ENCODE measurements at regions not wholly inside any gene's neighbourhood (a gene's known extent, or its start where the extent isn't known, plus 50 kb on each side); places are given as distances from the start of the nearest gene placed in this dataset.
"Not testable (repeated sequence)": the region's sequence is repeated elsewhere in the genome, so short reads cannot be mapped to it uniquely, and the experiment has no call there.

DNA sequence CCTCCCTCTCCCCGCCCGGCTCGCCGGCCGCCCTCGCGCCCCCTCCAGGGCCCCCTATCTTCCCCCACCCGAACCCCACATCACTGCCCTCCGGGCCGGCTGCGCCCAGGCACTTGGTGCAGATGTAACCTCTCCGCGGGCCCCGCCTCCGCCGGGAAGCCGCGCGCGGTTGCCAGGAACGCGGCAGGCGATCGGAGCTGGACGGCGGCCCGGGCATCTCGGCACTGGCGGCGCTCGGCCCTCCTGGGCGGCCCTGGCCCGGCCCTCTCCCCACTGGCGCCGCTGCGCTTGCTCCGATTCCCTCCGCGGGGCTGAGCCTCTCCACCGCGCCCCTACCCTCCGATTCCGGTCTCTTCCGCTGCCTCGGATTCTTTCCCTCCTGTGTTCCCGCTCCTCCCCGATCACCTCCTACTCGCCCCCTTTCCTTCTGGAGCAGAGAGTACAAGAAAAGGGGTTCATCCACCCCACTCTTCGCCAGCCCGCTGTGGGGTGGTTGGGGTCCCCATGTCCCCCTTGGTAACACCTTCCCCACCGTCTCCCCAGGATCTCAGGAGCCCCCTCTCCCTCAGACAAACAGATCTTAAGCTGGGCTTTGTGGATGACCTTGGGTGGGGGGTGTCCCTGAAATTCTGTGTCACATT is 70.6 kb downstream of the C9orf50 start:
- TF ChIP-seq, protein P1, sequence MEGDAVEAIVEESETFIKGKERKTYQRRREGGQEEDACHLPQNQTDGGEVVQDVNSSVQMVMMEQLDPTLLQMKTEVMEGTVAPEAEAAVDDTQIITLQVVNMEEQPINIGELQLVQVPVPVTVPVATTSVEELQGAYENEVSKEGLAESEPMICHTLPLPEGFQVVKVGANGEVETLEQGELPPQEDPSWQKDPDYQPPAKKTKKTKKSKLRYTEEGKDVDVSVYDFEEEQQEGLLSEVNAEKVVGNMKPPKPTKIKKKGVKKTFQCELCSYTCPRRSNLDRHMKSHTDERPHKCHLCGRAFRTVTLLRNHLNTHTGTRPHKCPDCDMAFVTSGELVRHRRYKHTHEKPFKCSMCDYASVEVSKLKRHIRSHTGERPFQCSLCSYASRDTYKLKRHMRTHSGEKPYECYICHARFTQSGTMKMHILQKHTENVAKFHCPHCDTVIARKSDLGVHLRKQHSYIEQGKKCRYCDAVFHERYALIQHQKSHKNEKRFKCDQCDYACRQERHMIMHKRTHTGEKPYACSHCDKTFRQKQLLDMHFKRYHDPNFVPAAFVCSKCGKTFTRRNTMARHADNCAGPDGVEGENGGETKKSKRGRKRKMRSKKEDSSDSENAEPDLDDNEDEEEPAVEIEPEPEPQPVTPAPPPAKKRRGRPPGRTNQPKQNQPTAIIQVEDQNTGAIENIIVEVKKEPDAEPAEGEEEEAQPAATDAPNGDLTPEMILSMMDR (IDR thresholded peaks at IDR 0.05; ENCODE audit: low read depth, low read length, missing control alignments): no peak
- H3K4me3 ChIP-seq (replicated peaks; ENCODE audit: low read depth, low read length): peak overlapping the region; percentile 44
- DNase-seq (ENCODE audit: extremely low read depth, low read depth): no peak

DNA sequence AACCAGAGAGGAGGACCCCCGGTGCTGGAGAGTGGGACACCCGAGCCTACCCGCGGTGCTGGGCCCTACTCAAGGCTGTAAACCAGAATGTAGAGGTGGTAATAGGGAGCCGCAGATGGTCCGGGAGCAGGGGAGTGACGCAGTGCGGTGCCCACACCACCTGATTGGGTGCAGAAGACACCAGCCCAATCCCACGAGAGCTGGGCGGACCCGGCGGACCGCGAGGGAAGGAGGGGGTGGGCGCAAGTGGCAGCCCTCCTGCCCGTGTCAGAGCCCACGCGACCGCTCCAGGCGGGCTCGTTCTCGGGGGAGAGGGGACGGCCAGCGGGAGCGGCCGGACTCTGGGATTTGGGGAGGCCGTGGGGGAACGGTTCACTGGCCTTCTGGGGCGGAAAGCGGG is 71.2 kb downstream of the C9orf50 start:
- peak overlapping the region; percentile 44 for H3K4me3 ChIP-seq (replicated peaks; ENCODE audit: low read depth, low read length)

DNA sequence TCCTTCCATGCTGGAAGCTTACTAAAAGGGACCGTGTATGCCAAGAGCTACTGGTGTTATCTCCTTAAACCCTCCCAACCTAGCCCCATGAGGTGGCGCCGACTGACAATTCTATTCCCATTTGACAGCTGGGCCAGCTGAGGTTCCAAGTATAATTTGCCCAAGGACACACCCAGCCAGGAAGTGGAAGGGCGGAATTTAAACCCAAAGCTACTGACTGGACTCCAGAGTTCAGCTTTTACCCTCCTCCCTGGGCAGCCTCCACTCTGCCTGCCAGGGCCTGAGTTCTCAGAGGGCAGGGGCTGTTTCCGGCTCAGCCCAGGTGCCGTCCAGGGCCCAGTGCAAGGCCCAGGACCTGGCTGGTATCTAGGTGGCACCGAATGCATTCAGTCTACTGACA is 71.8 kb downstream of the C9orf50 start:
- TF ChIP-seq, protein P1 (IDR thresholded peaks at IDR 0.05; ENCODE audit: low read depth, low read length, missing control alignments): no peak
- no peak for DNase-seq (ENCODE audit: extremely low read depth, low read depth)
- no peak overlapping the region for H3K4me3 ChIP-seq (replicated peaks; ENCODE audit: low read depth, low read length)

More for the DNA sequence above, 71.2 kb downstream of the C9orf50 start:
- no peak for DNase-seq (ENCODE audit: extremely low read depth, low read depth)
- TF ChIP-seq, protein P1 (IDR thresholded peaks at IDR 0.05; ENCODE audit: low read depth, low read length, missing control alignments): no peak

DNA sequence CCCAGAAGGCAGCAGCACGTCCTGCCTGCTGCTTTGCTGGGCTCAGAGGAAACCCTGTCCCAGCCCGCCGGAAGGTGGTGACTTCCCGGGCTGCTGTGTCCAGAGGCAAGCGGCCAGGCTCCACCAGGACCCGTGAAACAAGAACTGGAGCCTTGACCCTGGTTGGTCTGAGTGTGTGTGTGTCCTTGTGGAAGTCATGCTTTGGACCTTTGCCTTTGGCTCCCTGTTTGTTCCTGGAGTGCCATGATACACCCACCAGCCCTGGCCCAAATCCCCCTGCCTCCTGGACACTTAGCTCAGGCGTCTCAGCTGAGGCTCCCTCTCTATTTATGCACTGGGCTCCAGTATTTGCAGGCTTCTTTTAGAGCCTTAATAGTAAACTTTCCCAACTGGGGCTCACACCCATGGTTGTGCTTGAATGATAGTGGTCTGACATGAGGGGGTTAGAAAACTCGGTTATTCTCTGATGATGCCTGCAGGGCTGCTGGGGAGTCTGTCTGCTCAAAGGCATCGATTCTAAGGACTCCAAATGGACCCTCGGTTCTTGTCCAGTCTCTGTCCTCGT is 72.2 kb downstream of the C9orf50 start:
- H3K4me3 ChIP-seq (replicated peaks; ENCODE audit: low read depth, low read length): no peak overlapping the region
- TF ChIP-seq, protein P1 (IDR thresholded peaks at IDR 0.05; ENCODE audit: low read depth, low read length, missing control alignments): no peak
- no peak for DNase-seq (ENCODE audit: extremely low read depth, low read depth)

DNA sequence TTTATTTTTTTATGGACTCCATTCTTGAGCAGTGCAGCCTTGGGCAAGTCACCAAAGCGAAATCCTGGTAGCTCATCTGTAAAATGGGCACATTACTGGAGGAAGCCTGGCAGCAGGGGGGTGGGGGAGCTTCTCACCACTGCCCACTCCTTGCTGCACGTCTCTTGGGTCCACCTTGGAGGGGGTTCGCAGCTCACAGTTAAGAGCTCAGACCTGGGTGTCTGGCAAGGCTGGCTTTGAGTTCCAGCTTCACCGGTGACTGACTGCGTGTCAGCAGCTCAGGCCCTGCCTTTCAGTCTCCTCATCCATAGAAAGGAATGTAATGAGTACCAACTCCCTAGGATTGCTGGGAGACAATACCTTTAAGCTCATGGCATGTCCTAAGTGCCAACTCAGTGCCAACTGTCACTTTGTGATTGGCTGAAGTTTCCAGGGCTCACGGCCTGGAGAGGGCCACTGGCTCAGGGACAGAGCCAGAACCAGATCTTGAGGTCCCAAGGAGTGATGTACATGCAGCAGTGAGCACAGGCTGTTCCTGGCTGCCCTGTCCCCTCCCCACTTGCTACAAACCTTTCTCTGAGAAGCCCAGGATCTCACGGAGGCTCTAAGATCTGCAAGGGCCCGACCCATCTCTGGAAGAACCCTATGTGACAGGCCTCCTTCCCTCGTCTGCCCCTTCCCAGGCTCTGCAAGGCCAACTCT is 72.9 kb downstream of the C9orf50 start:
- no peak overlapping the region for H3K4me3 ChIP-seq (replicated peaks; ENCODE audit: low read depth, low read length)
- TF ChIP-seq, protein P1 (IDR thresholded peaks at IDR 0.05; ENCODE audit: low read depth, low read length, missing control alignments): no peak
- DNase-seq (ENCODE audit: extremely low read depth, low read depth): no peak

DNA sequence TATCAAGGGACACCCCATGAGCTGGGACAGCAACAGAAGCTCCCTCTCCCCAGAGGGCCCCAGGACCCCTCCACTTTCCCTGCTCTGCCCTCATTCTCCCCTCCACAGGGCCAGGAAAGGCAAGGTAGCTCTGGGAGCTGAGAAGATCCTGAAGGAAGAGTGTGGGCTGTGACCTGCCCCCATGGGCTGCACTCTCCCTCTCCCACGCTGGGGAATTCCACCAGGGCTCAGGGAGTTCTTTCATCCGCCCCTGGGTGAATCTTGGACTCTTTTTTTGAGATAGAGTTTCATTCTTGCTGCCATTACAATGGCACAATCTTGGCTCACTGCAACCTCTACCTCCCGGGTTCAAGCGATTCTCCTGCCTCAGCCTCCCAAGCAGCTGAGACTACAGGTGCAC is 73.8 kb downstream of the C9orf50 start:
- DNase-seq (ENCODE audit: extremely low read depth, low read depth): no peak
- no peak overlapping the region for H3K4me3 ChIP-seq (replicated peaks; ENCODE audit: low read depth, low read length)
- TF ChIP-seq, protein P1 (IDR thresholded peaks at IDR 0.05; ENCODE audit: low read depth, low read length, missing control alignments): no peak

DNA sequence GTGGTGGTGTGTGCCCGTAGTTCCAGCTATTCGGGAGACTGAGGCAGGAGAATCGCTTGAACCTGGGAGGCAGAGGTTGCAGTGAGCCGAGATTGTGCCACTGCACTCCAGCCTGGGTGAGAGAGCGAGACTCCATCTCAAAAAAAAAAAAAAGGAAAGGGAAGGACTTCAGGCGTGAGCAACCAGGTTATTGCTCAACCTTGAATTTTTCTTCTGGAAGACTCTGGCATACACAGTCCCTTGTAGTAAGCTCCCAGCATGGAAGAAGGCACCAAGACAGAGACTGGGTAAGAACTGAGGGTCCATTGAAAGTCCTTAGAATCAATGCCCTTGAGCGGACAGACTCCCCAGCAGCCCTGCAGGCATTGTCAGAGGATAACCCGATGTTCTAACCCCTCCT is 75.0 kb downstream of the C9orf50 start:
- not testable (repeated sequence) for DNase-seq (ENCODE audit: extremely low read depth, low read depth); H3K4me3 ChIP-seq (replicated peaks; ENCODE audit: low read depth, low read length)

All from HFF-Myc (cell line).